Cerebellar cortex (tissue), 1 donor: ENCODE measurements at regions not wholly inside any gene's neighbourhood (a gene's known extent, or its start where the extent isn't known, plus 50 kb on each side); places are given as distances from the start of the nearest gene placed in this dataset.

Source experiments
- DNase-seq: peaks from one replicate; pipeline ENCODE4 v3.0.0-alpha.2; 2015; ENCODE audit warnings: low spot score

GRCh38 chr5:124839371-124839998 is 93.0 kb upstream of the ZNF608 start:
- DNase-seq: no peak

GRCh38 chr5:124841829-124842712 is 95.6 kb upstream of the ZNF608 start:
- DNase-seq: no peak

GRCh38 chr5:124842725-124843595 is 96.5 kb upstream of the ZNF608 start:
- DNase-seq: no peak

GRCh38 chr5:124843596-124843899 is 97.1 kb upstream of the ZNF608 start:
- DNase-seq: no peak

- no peak for DNase-seq
These were observed 98.0 kb upstream of the ZNF608 start for GRCh38 chr5:124844371-124844920.

GRCh38 chr5:124847907-124848306 is 101.5 kb upstream of the ZNF608 start:
- DNase-seq: no peak

GRCh38 chr5:124849774-124850173 is 103.3 kb upstream of the ZNF608 start:
- DNase-seq: no peak

- DNase-seq: no peak
These were observed 110.3 kb upstream of the ZNF608 start for GRCh38 chr5:124856726-124857125.

- no peak for DNase-seq
These were observed 112.2 kb upstream of the ZNF608 start for GRCh38 chr5:124858612-124859011.

- no peak for DNase-seq
These were observed 112.6 kb upstream of the ZNF608 start for GRCh38 chr5:124859027-124859426.

- no peak for DNase-seq
These were observed 113.3 kb upstream of the ZNF608 start for GRCh38 chr5:124859556-124860290.

- DNase-seq: no peak
These were observed 113.8 kb upstream of the ZNF608 start for GRCh38 chr5:124860291-124860655.

GRCh38 chr5:124865066-124865465 is 118.6 kb upstream of the ZNF608 start:
- DNase-seq: no peak

- no peak for DNase-seq
These were observed 119.3 kb upstream of the ZNF608 start for GRCh38 chr5:124865603-124866354.

GRCh38 chr5:124866355-124867136 is 120.1 kb upstream of the ZNF608 start:
- DNase-seq: no peak

- DNase-seq: no peak
These were observed 120.8 kb upstream of the ZNF608 start for GRCh38 chr5:124867137-124867704.

GRCh38 chr5:124868676-124869075 is 122.2 kb upstream of the ZNF608 start:
- no peak for DNase-seq

- no peak for DNase-seq
These were observed 123.1 kb upstream of the ZNF608 start for GRCh38 chr5:124869426-124870033.

GRCh38 chr5:124870070-124870469 is 123.6 kb upstream of the ZNF608 start:
- no peak for DNase-seq
